ENCODE measurements at regions not wholly inside any gene's neighbourhood (a gene's known extent, or its start where the extent isn't known, plus 50 kb on each side); places are given as distances from the start of the nearest gene placed in this dataset.

- TF ChIP-seq CTCF (IDR thresholded peaks at IDR 0.05), result no peak
- TF ChIP-seq POLR2A (IDR thresholded peaks at IDR 0.05), result no peak
Measured at GRCh38 chr2:113829270-113829669, 60.6 kb upstream of the ACTR3 start.

Measured in testis (tissue), 2 donors.